Esophagus muscularis mucosa (tissue), 4 donors: ENCODE measurements at regions not wholly inside any gene's neighbourhood (a gene's known extent, or its start where the extent isn't known, plus 50 kb on each side); places are given as distances from the start of the nearest gene placed in this dataset.
A peak's percentile ranks its signal among the peaks of the same experiment; 100 is the strongest.

Experiments used
- DNase-seq: peaks from one replicate; pipeline ENCODE4 v3.0.0-alpha.2; 2017; ENCODE audit errors: extremely low spot score
- H3K27ac ChIP-seq, 4 donors: fragments of 200-600 bp; sonication (generic); replicated peaks in 1 of 4; 1 replicate in 3 of 4; 2 replicates in 1 of 4; pipeline ENCODE4 v1.5.1; 2016 to 2019; ENCODE audit warnings: mild to moderate bottlenecking in 1 of 4
- H3K27me3 ChIP-seq, 4 donors: fragments of 200-600 bp; sonication (generic); one replicate each; pipeline versions ENCODE4 v1.5.1 to v1.6.0; 2016 to 2019
- H3K36me3 ChIP-seq, 4 donors: fragments of 200-600 bp; sonication (generic); one replicate each; pipeline ENCODE4 v1.5.1; 2016 to 2019
- H3K4me1 ChIP-seq, 4 donors: fragments of 200-600 bp; sonication (generic); one replicate each; pipeline ENCODE4 v1.5.1; 2016 to 2019
- H3K4me3 ChIP-seq, 4 donors: fragments of 200-600 bp; sonication (generic); 1 replicate in 2 of 4; 2 replicates in 2 of 4; pipeline ENCODE4 v1.5.1; 2016 to 2019; ENCODE audit warnings: mild to moderate bottlenecking in 4 of 4, moderate library complexity in 1 of 4
- H3K9me3 ChIP-seq, 4 donors: fragments of 200-600 bp; sonication (generic); 1 replicate in 3 of 4; 2 replicates in 1 of 4; pipeline ENCODE4 v1.5.1; 2016 to 2019
- CTCF ChIP-seq, 3 experiments: fragments of 200-600 bp in 2 of 3; fragments of 450-650 bp in 1 of 3; sonication (generic) in 2 of 3; IDR thresholded peaks; one replicate each; pipeline ENCODE4 v1.5.1; 2017 to 2019; ENCODE audit warnings: antibody characterized with exemption in 3 of 3, mild to moderate bottlenecking in 2 of 3, moderate library complexity in 1 of 3
- EP300 ChIP-seq: sonication (generic); formaldehyde crosslinking; IDR thresholded peaks from one replicate; pipeline ENCODE4 v1.6.1; 2017; ENCODE audit warnings: antibody characterized with exemption
- POLR2A ChIP-seq: fragments of 450-650 bp; IDR thresholded peaks from one replicate; pipeline ENCODE4 v1.6.1; 2017; ENCODE audit warnings: antibody characterized with exemption, moderate library complexity, mild to moderate bottlenecking, low read depth
- POLR2AphosphoS5 ChIP-seq, 2 donors: sonication (generic); formaldehyde crosslinking; IDR thresholded peaks; one replicate each; pipeline ENCODE4 v1.6.1; 2017; ENCODE audit warnings: antibody characterized with exemption in 2 of 2
- WGBS: methylation state at CpG from one replicate; pipeline ENCODE4 v1.1.5; 2018; 5-methylcytosine and 5-hydroxymethylcytosine counted together
- intact Hi-C: fragments of 100-400 bp; cut with DNase I; formaldehyde crosslinking; loops from one replicate; pipeline ENCODE4 v1.15.1; 2023

- no peaks in the 10 kb centered on the region for H3K36me3 ChIP-seq
- TF ChIP-seq POLR2AphosphoS5 (IDR thresholded peaks at IDR 0.05) (no peak), EP300 (no peak), CTCF (IDR thresholded peaks at IDR 0.05) (no peak), POLR2A (no peak)
- no peaks in the 10 kb centered on the region for H3K9me3 ChIP-seq
- no peak overlapping the region for H3K27ac ChIP-seq
- peaks cover 0 to 22% (median 0%) of the 10 kb centered on the region in 4 donors for H3K27me3 ChIP-seq
- H3K4me1 ChIP-seq, result no peaks in the 10 kb centered on the region
- H3K4me3 ChIP-seq, result no peak overlapping the region
- intact Hi-C loops, result no loop called here
- no peak for DNase-seq
- 70% methylated on average over 5 of the region's 5 CpGs for WGBS
Measured at GRCh38 chr10:129133856-129134255, 333.2 kb upstream of the MGMT start.

- Histone ChIP-seq H3K27ac (no peak overlapping the region), H3K4me3 (no peak overlapping the region), H3K36me3 (no peaks in the 10 kb centered on the region), H3K9me3 (no peaks in the 10 kb centered on the region), H3K4me1 (no peaks in the 10 kb centered on the region), H3K27me3 (peaks cover 0 to 22% (median 0%) of the 10 kb centered on the region in 4 donors)
- DNase-seq, result no peak
- TF ChIP-seq CTCF (IDR thresholded peaks at IDR 0.05), result no peak
- no peak for TF ChIP-seq POLR2AphosphoS5 (IDR thresholded peaks at IDR 0.05)
- no peak for TF ChIP-seq EP300
- WGBS, result 68% methylated on average over 11 of the region's 11 CpGs
- intact Hi-C loops, result no loop called here
Measured at GRCh38 chr10:129134371-129134770, 332.7 kb upstream of the MGMT start.

GRCh38 chr10:129135624-129136023 is 331.4 kb upstream of the MGMT start:
- H3K4me3 ChIP-seq, result no peak overlapping the region
- no peaks in the 10 kb centered on the region for H3K4me1 ChIP-seq
- H3K27ac ChIP-seq, result no peak overlapping the region
- TF ChIP-seq EP300 (no peak), POLR2AphosphoS5 (IDR thresholded peaks at IDR 0.05) (no peak), CTCF (IDR thresholded peaks at IDR 0.05) (no peak), POLR2A (no peak)
- intact Hi-C loops, result no loop called here
- 66% methylated on average over 5 of the region's 5 CpGs for WGBS
- DNase-seq, result no peak
- H3K36me3 ChIP-seq, result no peaks in the 10 kb centered on the region
- H3K9me3 ChIP-seq, result no peaks in the 10 kb centered on the region
- peaks cover 0 to 32% (median 0%) of the 10 kb centered on the region in 4 donors for H3K27me3 ChIP-seq

- no peak for DNase-seq
- H3K9me3 ChIP-seq, result no peaks in the 10 kb centered on the region
- intact Hi-C loops, result no loop called here
- H3K36me3 ChIP-seq, result no peaks in the 10 kb centered on the region
- no peaks in the 10 kb centered on the region for H3K4me1 ChIP-seq
- peaks cover 0 to 37% (median 0%) of the 10 kb centered on the region in 4 donors for H3K27me3 ChIP-seq
- WGBS, result 88% methylated on average over 9 of the region's 9 CpGs
- no peak for TF ChIP-seq POLR2A
- no peak for TF ChIP-seq EP300
- no peak overlapping the region for H3K4me3 ChIP-seq
- no peak overlapping the region for H3K27ac ChIP-seq
Measured at GRCh38 chr10:129136074-129136473, 331.0 kb upstream of the MGMT start.

GRCh38 chr10:129136951-129137350 is 330.1 kb upstream of the MGMT start:
- TF ChIP-seq POLR2A, result no peak
- no peak for TF ChIP-seq EP300
- TF ChIP-seq CTCF (IDR thresholded peaks at IDR 0.05), result no peak
- no peak for TF ChIP-seq POLR2AphosphoS5 (IDR thresholded peaks at IDR 0.05)
- DNase-seq, result peak; percentile 81
- WGBS, result 91% methylated on average over 19 of the region's 19 CpGs
- intact Hi-C loops, result no loop called here
- no peak overlapping the region for H3K4me3 ChIP-seq
- peaks cover 0 to 39% (median 0%) of the 10 kb centered on the region in 4 donors for H3K27me3 ChIP-seq
- no peaks in the 10 kb centered on the region for H3K4me1 ChIP-seq
- no peaks in the 10 kb centered on the region for H3K9me3 ChIP-seq
- H3K36me3 ChIP-seq, result no peaks in the 10 kb centered on the region
- no peak overlapping the region for H3K27ac ChIP-seq
